HEK293 (cell line): ENCODE measurements at regions not wholly inside any gene's neighbourhood (a gene's known extent, or its start where the extent isn't known, plus 50 kb on each side); places are given as distances from the start of the nearest gene placed in this dataset.

ENCODE experiments used
- CTCF ChIA-PET: fragments of 350-600 bp; formaldehyde crosslinking; extraction: SDS; loops from one replicate; lab custom pipeline; 2021; ENCODE audit warnings: antibody characterized with exemption; lab: Yijun Ruan, JAX
- POLR2A ChIA-PET: fragments of 300-600 bp; formaldehyde crosslinking; extraction: SDS; loops from one replicate; lab custom pipeline; 2020; ENCODE audit warnings: antibody characterized with exemption, inconsistent platforms; lab: Yijun Ruan, JAX
- H3K27ac ChIP-seq: fragments of 200-500 bp; sonication (Bioruptor generic); 2 replicates; pipeline ENCODE4 v1.5.1; 2014; ENCODE audit warnings: low read depth, low read length, control low read depth, inconsistent platforms; ENCODE audit errors: extremely low read depth
- H3K36me3 ChIP-seq, 2 experiments: fragments of 200-500 bp in 1 of 2; sonication (Bioruptor generic) in 1 of 2; 1 replicate in 1 of 2; 2 replicates in 1 of 2; pipeline ENCODE4 v1.5.1; 2014 to 2017; ENCODE audit warnings: inconsistent platforms in 2 of 2, low read length in 2 of 2; ENCODE audit not compliant: control insufficient read depth in 2 of 2, insufficient read depth in 1 of 2
- H3K4me1 ChIP-seq: fragments of 200-500 bp; sonication (Bioruptor generic); 2 replicates; pipeline ENCODE4 v1.5.1; 2014; ENCODE audit warnings: mild to moderate bottlenecking, low read length, inconsistent platforms; ENCODE audit not compliant: control insufficient read depth, insufficient read depth
- H3K4me3 ChIP-seq: 2 replicates; pipeline ENCODE4 v1.5.1; 2011; ENCODE audit warnings: low read depth, mild to moderate bottlenecking, control low read depth, low read length, moderate library complexity
- H3K9me3 ChIP-seq: fragments of 200-500 bp; sonication (Bioruptor generic); 2 replicates; pipeline ENCODE4 v1.5.1; 2014; ENCODE audit warnings: low read depth, low read length, inconsistent platforms; ENCODE audit not compliant: control insufficient read depth, insufficient read depth
- BCL11A ChIP-seq: fragments of 450-650 bp; formaldehyde crosslinking; IDR thresholded peaks from 2 replicates; pipeline ENCODE4 v1.5.1; 2016; ENCODE audit warnings: low read depth, missing biosample characterization, missing genetic modification characterization
- CTCF ChIP-seq: fragments of 450-650 bp; formaldehyde crosslinking; IDR thresholded peaks from 2 replicates; pipeline ENCODE4 v1.5.1; 2016; ENCODE audit warnings: missing biosample characterization, missing genetic modification characterization
- GLIS1 ChIP-seq: fragments of 450-650 bp; formaldehyde crosslinking; IDR thresholded peaks from 2 replicates; pipeline ENCODE4 v1.5.1; 2016; ENCODE audit warnings: missing biosample characterization, missing genetic modification characterization
- IKZF3 ChIP-seq: fragments of 450-650 bp; IDR thresholded peaks from 2 replicates; pipeline ENCODE4 v1.5.0; 2018; ENCODE audit warnings: missing biosample characterization, mild to moderate bottlenecking, missing genetic modification characterization, moderate library complexity
- REST ChIP-seq: fragments of 450-650 bp; formaldehyde crosslinking; IDR thresholded peaks from 2 replicates; pipeline ENCODE4 v1.5.1; 2016; ENCODE audit warnings: missing biosample characterization, missing genetic modification characterization
- SCRT1 ChIP-seq: fragments of 450-650 bp; formaldehyde crosslinking; IDR thresholded peaks from 2 replicates; pipeline ENCODE4 v1.5.1; 2016; ENCODE audit warnings: missing biosample characterization, missing genetic modification characterization, borderline replicate concordance
- SCRT2 ChIP-seq: fragments of 450-650 bp; formaldehyde crosslinking; IDR thresholded peaks from 2 replicates; pipeline ENCODE4 v1.5.1; 2016; ENCODE audit warnings: missing biosample characterization, missing genetic modification characterization
- SP2 ChIP-seq: fragments of 450-650 bp; formaldehyde crosslinking; IDR thresholded peaks from 2 replicates; pipeline ENCODE4 v1.5.1; 2016; ENCODE audit warnings: missing biosample characterization, missing genetic modification characterization
- SP3 ChIP-seq: fragments of 450-650 bp; formaldehyde crosslinking; IDR thresholded peaks from 2 replicates; pipeline ENCODE4 v1.5.1; 2016; ENCODE audit warnings: missing biosample characterization, missing genetic modification characterization
- ZBTB20 ChIP-seq: fragments of 450-650 bp; formaldehyde crosslinking; IDR thresholded peaks from 2 replicates; pipeline ENCODE4 v1.5.1; 2016; ENCODE audit warnings: missing biosample characterization, missing genetic modification characterization
- ZFP37 ChIP-seq: fragments of 450-650 bp; formaldehyde crosslinking; IDR thresholded peaks from 2 replicates; pipeline ENCODE4 v1.5.1; 2016; ENCODE audit warnings: missing biosample characterization, missing genetic modification characterization
- ZFP41 ChIP-seq: fragments of 450-650 bp; formaldehyde crosslinking; IDR thresholded peaks from 2 replicates; pipeline ENCODE4 v1.5.1; 2016; ENCODE audit warnings: missing biosample characterization, missing genetic modification characterization, borderline replicate concordance
- ZFP69B ChIP-seq: fragments of 450-650 bp; formaldehyde crosslinking; IDR thresholded peaks from 2 replicates; pipeline ENCODE4 v1.5.1; 2016; ENCODE audit warnings: missing biosample characterization, missing genetic modification characterization
- ZIC2 ChIP-seq: fragments of 450-650 bp; formaldehyde crosslinking; IDR thresholded peaks from 2 replicates; pipeline ENCODE4 v1.5.1; 2016; ENCODE audit warnings: missing biosample characterization, missing genetic modification characterization
- ZNF202 ChIP-seq: fragments of 450-650 bp; formaldehyde crosslinking; IDR thresholded peaks from 2 replicates; pipeline ENCODE4 v1.5.1; 2016; ENCODE audit warnings: missing biosample characterization, missing genetic modification characterization, borderline replicate concordance
- ZNF211 ChIP-seq: fragments of 450-650 bp; formaldehyde crosslinking; IDR thresholded peaks from 2 replicates; pipeline ENCODE4 v1.5.1; 2016; ENCODE audit warnings: low read depth, missing biosample characterization, missing genetic modification characterization
- ZNF221 ChIP-seq: fragments of 450-650 bp; formaldehyde crosslinking; IDR thresholded peaks from 2 replicates; pipeline ENCODE4 v1.5.1; 2017; ENCODE audit warnings: missing biosample characterization, missing genetic modification characterization, borderline replicate concordance
- ZNF23 ChIP-seq: fragments of 450-650 bp; formaldehyde crosslinking; IDR thresholded peaks from 2 replicates; pipeline ENCODE4 v1.5.1; 2016; ENCODE audit warnings: missing biosample characterization, missing genetic modification characterization, borderline replicate concordance
- ZNF24 ChIP-seq: fragments of 450-650 bp; formaldehyde crosslinking; IDR thresholded peaks from 2 replicates; pipeline ENCODE4 v1.5.1; 2016; ENCODE audit warnings: missing biosample characterization, missing genetic modification characterization
- ZNF311 ChIP-seq: fragments of 450-650 bp; formaldehyde crosslinking; IDR thresholded peaks from 2 replicates; pipeline ENCODE4 v1.5.1; 2017; ENCODE audit warnings: missing biosample characterization, missing genetic modification characterization, borderline replicate concordance
- ZNF335 ChIP-seq: fragments of 450-650 bp; formaldehyde crosslinking; conservative IDR thresholded peaks from 2 replicates; pipeline ENCODE4 v1.5.1; 2016; ENCODE audit warnings: missing biosample characterization, missing genetic modification characterization
- ZNF610 ChIP-seq: fragments of 450-650 bp; formaldehyde crosslinking; IDR thresholded peaks from 2 replicates; pipeline ENCODE4 v1.5.1; 2016; ENCODE audit warnings: missing biosample characterization, missing genetic modification characterization, borderline replicate concordance
- ZNF623 ChIP-seq: fragments of 450-650 bp; formaldehyde crosslinking; IDR thresholded peaks from 2 replicates; pipeline ENCODE4 v1.5.1; 2016; ENCODE audit warnings: missing biosample characterization, missing genetic modification characterization
- ZNF624 ChIP-seq: fragments of 450-650 bp; formaldehyde crosslinking; IDR thresholded peaks from 2 replicates; pipeline ENCODE4 v1.5.1; 2017; ENCODE audit warnings: missing biosample characterization, missing genetic modification characterization
- ZNF654 ChIP-seq: fragments of 450-650 bp; formaldehyde crosslinking; IDR thresholded peaks from 2 replicates; pipeline ENCODE4 v1.5.1; 2016; ENCODE audit warnings: low read depth, missing biosample characterization, missing genetic modification characterization
- ZNF704 ChIP-seq: fragments of 450-650 bp; formaldehyde crosslinking; IDR thresholded peaks from 2 replicates; pipeline ENCODE4 v1.5.1; 2016; ENCODE audit warnings: missing biosample characterization, missing genetic modification characterization
- ZNF707 ChIP-seq: fragments of 450-650 bp; formaldehyde crosslinking; IDR thresholded peaks from 2 replicates; pipeline ENCODE4 v1.5.1; 2016; ENCODE audit warnings: missing biosample characterization, missing genetic modification characterization
- ZNF776 ChIP-seq: fragments of 450-650 bp; formaldehyde crosslinking; IDR thresholded peaks from 2 replicates; pipeline ENCODE4 v1.5.0; 2017; ENCODE audit warnings: missing biosample characterization, missing genetic modification characterization, borderline replicate concordance
- ZNF777 ChIP-seq: fragments of 450-650 bp; formaldehyde crosslinking; IDR thresholded peaks from 2 replicates; pipeline ENCODE4 v1.5.1; 2017; ENCODE audit warnings: missing biosample characterization, missing genetic modification characterization, borderline replicate concordance

GRCh38 chr2:165015052-165015642 is 59.8 kb upstream of the SLC38A11 start:
- H3K36me3 ChIP-seq: no peaks in the 10 kb centered on the region
- no peak overlapping the region for H3K4me3 ChIP-seq
- CTCF ChIA-PET: interaction anchor here (0.6 to 7.1 kb wide), 18 partner anchors 22 to 930 kb away, joined by 3 to 236 read pairs (median 3); partner anchors contain the start of genes SCN2A and SCN3A
- POLR2A ChIA-PET: no interaction called here
- no peaks in the 10 kb centered on the region for H3K9me3 ChIP-seq
- no peak overlapping the region for H3K27ac ChIP-seq
- peak; percentile 63 for TF ChIP-seq ZNF335 (tag by site-specific recombination)
- no peak for TF ChIP-seq ZIC2
- peak; percentile 43; the same call in 1 of the 2 replicates for TF ChIP-seq SCRT1 (tag by site-specific recombination)
- TF ChIP-seq CTCF (tag by site-specific recombination): peak; percentile 72
- TF ChIP-seq BCL11A (tag by site-specific recombination): no peak
- no peak for TF ChIP-seq IKZF3 (tag by site-specific recombination)
- no peak for TF ChIP-seq ZFP41 (tag by site-specific recombination)
- TF ChIP-seq ZNF24: no peak
- TF ChIP-seq ZNF654: peak; percentile 64
- TF ChIP-seq ZNF311 (tag by site-specific recombination): no peak
- no peak for TF ChIP-seq ZFP37 (tag by site-specific recombination)
- no peak for TF ChIP-seq ZBTB20 (tag by site-specific recombination)
- TF ChIP-seq ZNF777: no peak
- peak; percentile 81 for TF ChIP-seq SCRT2 (tag by site-specific recombination)
- peak; percentile 91 for TF ChIP-seq REST
- TF ChIP-seq ZNF211 (tag by site-specific recombination): no peak
- TF ChIP-seq ZNF704 (tag by site-specific recombination): no peak
- no peaks in the 10 kb centered on the region for H3K4me1 ChIP-seq

GRCh38 chr2:165013944-165014619 is 58.8 kb upstream of the SLC38A11 start:
- H3K9me3 ChIP-seq: no peaks in the 10 kb centered on the region
- ChIA-PET POLR2A (no interaction called here), CTCF (interaction anchor here (0.6 to 7.1 kb wide), 23 partner anchors 13 to 1228 kb away, joined by 3 to 236 read pairs (median 3); partner anchors contain the start of genes SCN2A and SCN3A)
- no peaks in the 10 kb centered on the region for H3K4me1 ChIP-seq
- no peak overlapping the region for H3K27ac ChIP-seq
- H3K36me3 ChIP-seq: no peaks in the 10 kb centered on the region
- H3K4me3 ChIP-seq: no peak overlapping the region
- TF ChIP-seq SP2 (tag by site-specific recombination) (no peak), ZNF623 (tag by site-specific recombination) (no peak), ZNF776 (tag by site-specific recombination) (no peak), ZNF23 (tag by site-specific recombination) (no peak), ZNF202 (tag by site-specific recombination) (no peak), ZNF221 (no peak), ZNF610 (tag by site-specific recombination) (no peak), GLIS1 (tag by site-specific recombination) (no peak), ZFP69B (tag by site-specific recombination) (no peak), ZNF624 (tag by site-specific recombination) (no peak), SP3 (tag by site-specific recombination) (no peak), BCL11A (tag by site-specific recombination) (no peak), ZNF707 (tag by site-specific recombination) (no peak)
